ENCODE measurements at regions not wholly inside any gene's neighbourhood (a gene's known extent, or its start where the extent isn't known, plus 50 kb on each side); places are given as distances from the start of the nearest gene placed in this dataset.

- intact Hi-C loops (cut with DNase I) = loop anchor here in 1 of 2 donors (10.0 kb wide), 1 partner anchor 476 kb away; no protein-coding TSS in a partner anchor
- no peak overlapping the region for H3K27ac ChIP-seq (ENCODE audit: low read depth in 1 of 2, low read length in 2 of 2)
- no peaks in the 10 kb centered on the region for H3K9me3 ChIP-seq (ENCODE audit: control insufficient read depth, low read length)
- ATAC-seq (ENCODE audit: low FRiP score) = no peak
- H3K4me3 ChIP-seq (ENCODE audit: low read length in 2 of 2) = no peak overlapping the region
- H3K4me1 ChIP-seq (ENCODE audit: control insufficient read depth in 1 of 2, insufficient read depth in 2 of 2, low read length in 2 of 2) = no peaks in the 10 kb centered on the region
- no peaks in the 10 kb centered on the region for H3K27me3 ChIP-seq (ENCODE audit: control insufficient read depth in 1 of 2, insufficient read depth in 2 of 2, low read length in 1 of 2)
- no peaks in the 10 kb centered on the region for H3K36me3 ChIP-seq (ENCODE audit: control insufficient read depth in 1 of 2, insufficient read depth in 2 of 2, low read length in 1 of 2)
- no peak for DNase-seq
- 0 to 2% methylated on average over 2 of the region's 2 CpGs for WGBS, 2 donors
Measured at GRCh38 chr6:50128420-50129005, 78.8 kb upstream of the DEFB112 start.

GRCh38 chr6:50135968-50136367, 86.2 kb upstream of the DEFB112 start:
- Histone ChIP-seq H3K4me3 (ENCODE audit: low read length in 2 of 2) (no peak overlapping the region), H3K9me3 (ENCODE audit: control insufficient read depth, low read length) (no peaks in the 10 kb centered on the region), H3K27me3 (ENCODE audit: control insufficient read depth in 1 of 2, insufficient read depth in 2 of 2, low read length in 1 of 2) (no peaks in the 10 kb centered on the region), H3K4me1 (ENCODE audit: control insufficient read depth in 1 of 2, insufficient read depth in 2 of 2, low read length in 2 of 2) (no peaks in the 10 kb centered on the region), H3K36me3 (ENCODE audit: control insufficient read depth in 1 of 2, insufficient read depth in 2 of 2, low read length in 1 of 2) (no peaks in the 10 kb centered on the region), H3K27ac (ENCODE audit: low read depth in 1 of 2, low read length in 2 of 2) (no peak overlapping the region)
- ATAC-seq (ENCODE audit: low FRiP score) = no peak
- intact Hi-C loops (cut with DNase I) = no loop called here
- no peak for DNase-seq
- WGBS, 2 donors = 83 to 90% methylated on average over 1 of the region's 1 CpG

DNA sequence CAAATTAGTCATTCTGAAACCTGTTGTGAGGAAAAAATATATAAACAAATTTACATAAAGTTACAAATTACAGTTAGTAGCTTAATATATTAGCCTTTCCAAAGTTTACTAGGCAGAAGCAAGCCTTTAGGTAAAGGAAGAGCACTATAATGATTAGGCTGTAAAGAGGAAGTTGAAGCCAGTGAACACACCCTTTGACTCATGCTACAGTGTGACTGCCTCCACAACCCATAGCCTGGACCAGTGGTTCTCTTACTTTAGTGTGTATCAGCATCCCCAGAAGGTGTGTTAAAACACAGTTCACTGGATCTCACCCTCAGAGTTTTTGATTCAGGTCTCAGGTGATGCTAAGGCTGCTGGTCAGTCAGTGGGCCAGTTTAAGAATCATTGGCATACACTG, 91.4 kb upstream of the DEFB112 start:
- Histone ChIP-seq H3K27me3 (ENCODE audit: control insufficient read depth in 1 of 2, insufficient read depth in 2 of 2, low read length in 1 of 2) (no peaks in the 10 kb centered on the region), H3K4me3 (ENCODE audit: low read length in 2 of 2) (no peak overlapping the region), H3K27ac (ENCODE audit: low read depth in 1 of 2, low read length in 2 of 2) (no peak overlapping the region), H3K36me3 (ENCODE audit: control insufficient read depth in 1 of 2, insufficient read depth in 2 of 2, low read length in 1 of 2) (no peaks in the 10 kb centered on the region), H3K9me3 (ENCODE audit: control insufficient read depth, low read length) (no peaks in the 10 kb centered on the region), H3K4me1 (ENCODE audit: control insufficient read depth in 1 of 2, insufficient read depth in 2 of 2, low read length in 2 of 2) (no peaks in the 10 kb centered on the region)
- ATAC-seq (ENCODE audit: low FRiP score) (no peak), DNase-seq (no peak)
- intact Hi-C loops (cut with DNase I) = no loop called here

DNA sequence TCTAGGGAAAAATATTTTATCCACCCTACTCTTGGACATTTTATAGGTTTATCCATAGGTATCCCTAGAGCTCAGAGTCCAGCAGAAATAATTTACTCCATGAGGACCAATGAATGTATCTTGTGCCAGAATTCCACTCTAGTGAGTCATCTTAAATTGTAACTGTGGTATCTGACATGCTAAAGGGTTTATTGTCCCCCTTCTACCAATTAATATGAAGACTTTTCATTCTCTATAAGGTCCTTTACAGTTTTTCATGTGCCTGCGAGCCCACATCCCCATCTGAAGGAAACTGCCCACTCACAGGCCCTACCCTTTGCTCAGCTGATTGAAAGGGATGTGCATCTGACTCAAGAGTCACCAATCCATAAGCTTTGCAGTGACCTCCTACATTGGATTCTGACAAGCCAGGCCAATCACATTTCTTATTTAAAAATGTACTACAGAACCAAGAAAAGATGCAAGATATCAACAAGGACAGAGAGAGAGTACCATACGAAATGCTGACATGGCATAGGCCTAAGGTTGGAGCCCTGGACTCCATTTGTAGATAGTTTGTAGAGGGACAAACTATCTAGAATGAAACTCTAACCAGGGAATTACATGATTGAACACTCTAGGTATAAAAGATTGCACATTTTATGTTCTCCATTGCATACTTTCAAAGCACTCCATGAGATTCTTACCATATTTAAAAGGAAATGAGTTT, 93.4 kb upstream of the DEFB112 start:
- Histone ChIP-seq H3K4me3 (ENCODE audit: low read length in 2 of 2) (no peak overlapping the region), H3K9me3 (ENCODE audit: control insufficient read depth, low read length) (no peaks in the 10 kb centered on the region), H3K27me3 (ENCODE audit: control insufficient read depth in 1 of 2, insufficient read depth in 2 of 2, low read length in 1 of 2) (no peaks in the 10 kb centered on the region), H3K36me3 (ENCODE audit: control insufficient read depth in 1 of 2, insufficient read depth in 2 of 2, low read length in 1 of 2) (no peaks in the 10 kb centered on the region), H3K27ac (ENCODE audit: low read depth in 1 of 2, low read length in 2 of 2) (no peak overlapping the region), H3K4me1 (ENCODE audit: control insufficient read depth in 1 of 2, insufficient read depth in 2 of 2, low read length in 2 of 2) (no peaks in the 10 kb centered on the region)
- no peak for DNase-seq
- no peak for ATAC-seq (ENCODE audit: low FRiP score)
- intact Hi-C loops (cut with DNase I) = no loop called here
- 70 to 76% methylated on average over 2 of the region's 2 CpGs for WGBS, 2 donors

GRCh38 chr6:50145125-50145524, 95.4 kb upstream of the DEFB112 start:
- intact Hi-C loops (cut with DNase I) = no loop called here

DNA sequence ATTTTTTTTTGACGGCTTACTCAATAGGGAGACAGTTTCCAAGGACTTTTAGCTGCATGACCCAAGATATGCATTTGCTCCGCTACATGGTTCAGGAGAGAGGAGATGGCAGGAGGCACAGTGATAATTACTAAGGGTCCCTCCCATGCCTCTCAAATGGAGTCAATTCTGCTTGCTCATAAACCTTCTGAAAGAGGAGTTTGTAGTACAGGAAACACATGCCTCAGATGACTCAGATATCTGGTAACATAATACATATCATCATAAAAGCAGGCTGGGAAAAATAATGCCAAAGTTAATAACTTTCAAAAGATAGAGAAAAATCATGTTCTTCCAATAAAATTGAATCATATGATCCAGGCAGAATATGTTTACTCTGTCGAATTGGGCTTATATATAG, 97.6 kb upstream of the DEFB112 start:
- no peaks in the 10 kb centered on the region for H3K4me1 ChIP-seq (ENCODE audit: control insufficient read depth in 1 of 2, insufficient read depth in 2 of 2, low read length in 2 of 2)
- 70 to 79% methylated on average over 3 of the region's 3 CpGs for WGBS, 2 donors
- DNase-seq = no peak
- H3K27ac ChIP-seq (ENCODE audit: low read depth in 1 of 2, low read length in 2 of 2) = no peak overlapping the region
- H3K9me3 ChIP-seq (ENCODE audit: control insufficient read depth, low read length) = no peaks in the 10 kb centered on the region
- no peak overlapping the region for H3K4me3 ChIP-seq (ENCODE audit: low read length in 2 of 2)
- intact Hi-C loops (cut with DNase I) = no loop called here
- H3K27me3 ChIP-seq (ENCODE audit: control insufficient read depth in 1 of 2, insufficient read depth in 2 of 2, low read length in 1 of 2) = no peaks in the 10 kb centered on the region
- no peak for ATAC-seq (ENCODE audit: low FRiP score)
- H3K36me3 ChIP-seq (ENCODE audit: control insufficient read depth in 1 of 2, insufficient read depth in 2 of 2, low read length in 1 of 2) = no peaks in the 10 kb centered on the region

More at GRCh38 chr6:50145125-50145524, 95.4 kb upstream of the DEFB112 start:
- H3K4me3 ChIP-seq (ENCODE audit: low read length in 2 of 2) = no peak overlapping the region
- H3K4me1 ChIP-seq (ENCODE audit: control insufficient read depth in 1 of 2, insufficient read depth in 2 of 2, low read length in 2 of 2) = no peaks in the 10 kb centered on the region
- no peaks in the 10 kb centered on the region for H3K27me3 ChIP-seq (ENCODE audit: control insufficient read depth in 1 of 2, insufficient read depth in 2 of 2, low read length in 1 of 2)
- no peak for ATAC-seq (ENCODE audit: low FRiP score)
- H3K27ac ChIP-seq (ENCODE audit: low read depth in 1 of 2, low read length in 2 of 2) = no peak overlapping the region
- no peaks in the 10 kb centered on the region for H3K9me3 ChIP-seq (ENCODE audit: control insufficient read depth, low read length)
- no peak for DNase-seq
- no peaks in the 10 kb centered on the region for H3K36me3 ChIP-seq (ENCODE audit: control insufficient read depth in 1 of 2, insufficient read depth in 2 of 2, low read length in 1 of 2)

DNA sequence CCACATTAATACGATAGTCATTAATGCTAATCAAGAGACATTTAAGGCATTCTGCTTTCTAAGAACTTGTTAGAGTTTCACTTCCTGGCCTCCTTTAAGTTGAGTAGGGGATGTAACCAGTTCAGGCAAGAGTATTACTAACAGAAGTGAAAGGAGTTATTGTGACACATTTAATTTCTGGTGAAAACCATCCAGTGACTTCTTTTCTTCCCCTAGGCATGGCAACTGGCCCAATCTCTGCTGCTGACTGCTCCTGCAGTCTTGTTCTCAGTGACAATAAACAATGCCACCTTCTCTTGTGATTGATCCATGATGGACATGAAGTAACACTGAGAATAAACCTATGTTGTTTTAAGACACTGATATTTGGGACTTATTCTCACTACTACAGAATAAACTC, 130.9 kb upstream of the DEFB112 start:
- H3K4me3 ChIP-seq (ENCODE audit: low read length in 2 of 2) = no peak overlapping the region
- H3K27ac ChIP-seq (ENCODE audit: low read depth in 1 of 2, low read length in 2 of 2) = no peak overlapping the region
- no peaks in the 10 kb centered on the region for H3K27me3 ChIP-seq (ENCODE audit: control insufficient read depth in 1 of 2, insufficient read depth in 2 of 2, low read length in 1 of 2)
- intact Hi-C loops (cut with DNase I) = no loop called here
- no peaks in the 10 kb centered on the region for H3K9me3 ChIP-seq (ENCODE audit: control insufficient read depth, low read length)
- WGBS, 2 donors = 87 to 97% methylated on average over 1 of the region's 1 CpG
- DNase-seq = no peak
- H3K36me3 ChIP-seq (ENCODE audit: control insufficient read depth in 1 of 2, insufficient read depth in 2 of 2, low read length in 1 of 2) = no peaks in the 10 kb centered on the region
- no peak for ATAC-seq (ENCODE audit: low FRiP score)
- H3K4me1 ChIP-seq (ENCODE audit: control insufficient read depth in 1 of 2, insufficient read depth in 2 of 2, low read length in 2 of 2) = no peaks in the 10 kb centered on the region

- no peaks in the 10 kb centered on the region for H3K9me3 ChIP-seq (ENCODE audit: control insufficient read depth, low read length)
- no peak overlapping the region for H3K27ac ChIP-seq (ENCODE audit: low read depth in 1 of 2, low read length in 2 of 2)
- no peak for ATAC-seq (ENCODE audit: low FRiP score)
- intact Hi-C loops (cut with DNase I) = no loop called here
- H3K4me3 ChIP-seq (ENCODE audit: low read length in 2 of 2) = no peak overlapping the region
- H3K4me1 ChIP-seq (ENCODE audit: control insufficient read depth in 1 of 2, insufficient read depth in 2 of 2, low read length in 2 of 2) = no peaks in the 10 kb centered on the region
- H3K27me3 ChIP-seq (ENCODE audit: control insufficient read depth in 1 of 2, insufficient read depth in 2 of 2, low read length in 1 of 2) = no peaks in the 10 kb centered on the region
- DNase-seq = no peak
- no peaks in the 10 kb centered on the region for H3K36me3 ChIP-seq (ENCODE audit: control insufficient read depth in 1 of 2, insufficient read depth in 2 of 2, low read length in 1 of 2)
- 26 to 27% methylated on average over 3 of the region's 3 CpGs for WGBS, 2 donors
Measured at GRCh38 chr6:50185006-50185405, 135.3 kb upstream of the DEFB112 start.

GRCh38 chr6:50187351-50187921, 137.7 kb upstream of the DEFB112 start:
- Histone ChIP-seq H3K9me3 (ENCODE audit: control insufficient read depth, low read length) (no peaks in the 10 kb centered on the region), H3K4me1 (ENCODE audit: control insufficient read depth in 1 of 2, insufficient read depth in 2 of 2, low read length in 2 of 2) (no peaks in the 10 kb centered on the region), H3K27ac (ENCODE audit: low read depth in 1 of 2, low read length in 2 of 2) (no peak overlapping the region), H3K36me3 (ENCODE audit: control insufficient read depth in 1 of 2, insufficient read depth in 2 of 2, low read length in 1 of 2) (no peaks in the 10 kb centered on the region), H3K4me3 (ENCODE audit: low read length in 2 of 2) (no peak overlapping the region), H3K27me3 (ENCODE audit: control insufficient read depth in 1 of 2, insufficient read depth in 2 of 2, low read length in 1 of 2) (no peaks in the 10 kb centered on the region)
- intact Hi-C loops (cut with DNase I) = no loop called here
- ATAC-seq (ENCODE audit: low FRiP score) = no peak
- 47 to 57% methylated on average over 7 of the region's 7 CpGs for WGBS, 2 donors
- peak in 1 of 2 donors; percentile 39 for DNase-seq
